GM12874 (cell line): ENCODE measurements at regions not wholly inside any gene's neighbourhood (a gene's known extent, or its start where the extent isn't known, plus 50 kb on each side); places are given as distances from the start of the nearest gene placed in this dataset.

Experiments used
- TF ChIP-seq, protein P1 (sequence below): IDR thresholded peaks from 2 replicates; pipeline ENCODE4 v1.5.1; 2011; ENCODE audit warnings: low read depth, mild to moderate bottlenecking, control low read depth, low read length, moderate library complexity; ENCODE audit not compliant: insufficient read depth

DNA sequence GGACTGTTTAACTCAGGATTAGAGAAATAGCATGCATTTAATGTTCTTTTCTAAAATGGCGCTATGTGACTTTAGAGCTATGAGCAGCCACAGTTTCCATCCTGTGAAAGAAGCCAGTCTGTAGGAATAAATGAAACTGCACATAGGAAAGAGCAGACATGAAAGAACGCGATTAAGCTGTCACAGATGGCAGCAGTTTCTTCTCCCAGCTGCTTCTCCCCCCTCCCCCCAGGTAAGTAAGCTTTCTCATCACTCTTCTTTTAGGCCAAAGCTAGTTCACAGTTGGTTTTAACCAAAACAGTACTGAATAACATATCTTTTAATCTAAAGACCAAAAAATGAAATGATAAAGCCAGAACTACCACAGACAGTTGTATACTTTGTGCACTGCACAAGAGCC is 266.4 kb downstream of the KCNA4 start:
- TF ChIP-seq, protein P1, sequence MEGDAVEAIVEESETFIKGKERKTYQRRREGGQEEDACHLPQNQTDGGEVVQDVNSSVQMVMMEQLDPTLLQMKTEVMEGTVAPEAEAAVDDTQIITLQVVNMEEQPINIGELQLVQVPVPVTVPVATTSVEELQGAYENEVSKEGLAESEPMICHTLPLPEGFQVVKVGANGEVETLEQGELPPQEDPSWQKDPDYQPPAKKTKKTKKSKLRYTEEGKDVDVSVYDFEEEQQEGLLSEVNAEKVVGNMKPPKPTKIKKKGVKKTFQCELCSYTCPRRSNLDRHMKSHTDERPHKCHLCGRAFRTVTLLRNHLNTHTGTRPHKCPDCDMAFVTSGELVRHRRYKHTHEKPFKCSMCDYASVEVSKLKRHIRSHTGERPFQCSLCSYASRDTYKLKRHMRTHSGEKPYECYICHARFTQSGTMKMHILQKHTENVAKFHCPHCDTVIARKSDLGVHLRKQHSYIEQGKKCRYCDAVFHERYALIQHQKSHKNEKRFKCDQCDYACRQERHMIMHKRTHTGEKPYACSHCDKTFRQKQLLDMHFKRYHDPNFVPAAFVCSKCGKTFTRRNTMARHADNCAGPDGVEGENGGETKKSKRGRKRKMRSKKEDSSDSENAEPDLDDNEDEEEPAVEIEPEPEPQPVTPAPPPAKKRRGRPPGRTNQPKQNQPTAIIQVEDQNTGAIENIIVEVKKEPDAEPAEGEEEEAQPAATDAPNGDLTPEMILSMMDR, result no peak

DNA sequence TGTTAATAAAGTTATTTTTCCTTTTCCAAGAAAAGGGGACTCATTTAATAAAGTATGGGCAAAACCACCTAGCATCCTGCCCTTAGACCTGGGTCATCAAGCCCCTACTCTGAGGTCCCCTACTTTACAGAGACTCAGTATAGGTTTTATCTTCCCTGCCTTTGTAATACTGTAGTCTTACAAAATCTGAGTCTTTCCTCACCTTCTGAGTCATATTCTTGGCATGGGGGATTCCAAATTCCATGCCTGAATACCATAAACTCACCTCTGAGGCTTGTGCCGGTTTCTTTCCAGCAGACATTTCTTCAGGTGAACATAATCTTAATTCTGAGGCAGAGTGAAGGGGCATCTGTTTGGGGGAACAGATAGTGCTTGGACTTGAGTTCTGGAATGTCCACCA is 282.5 kb downstream of the KCNA4 start:
- TF ChIP-seq, protein P1, result no peak

DNA sequence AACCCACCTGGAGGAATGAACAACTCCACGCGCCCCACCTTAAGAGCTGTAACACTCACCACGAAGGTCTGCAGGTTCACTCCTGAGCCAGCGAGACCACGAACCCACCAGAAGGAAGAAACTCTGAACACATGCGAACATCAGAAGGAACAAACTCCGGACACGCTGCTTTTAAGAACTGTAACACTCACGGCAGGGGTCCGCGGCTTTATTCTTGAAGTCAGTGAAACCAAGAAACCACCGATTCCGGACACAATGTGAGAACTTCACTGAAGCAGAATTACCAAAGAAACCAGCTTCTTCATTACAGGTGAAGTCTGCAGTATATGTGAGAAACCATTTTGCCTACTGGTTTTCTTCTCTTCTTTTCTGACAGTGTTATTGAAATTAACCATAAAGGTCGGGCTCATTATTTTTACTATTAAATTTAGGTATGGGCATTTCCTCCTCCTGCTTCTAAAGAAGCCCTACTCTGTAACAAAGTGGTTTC is 303.0 kb downstream of the KCNA4 start:
- TF ChIP-seq, protein P1, result no peak

DNA sequence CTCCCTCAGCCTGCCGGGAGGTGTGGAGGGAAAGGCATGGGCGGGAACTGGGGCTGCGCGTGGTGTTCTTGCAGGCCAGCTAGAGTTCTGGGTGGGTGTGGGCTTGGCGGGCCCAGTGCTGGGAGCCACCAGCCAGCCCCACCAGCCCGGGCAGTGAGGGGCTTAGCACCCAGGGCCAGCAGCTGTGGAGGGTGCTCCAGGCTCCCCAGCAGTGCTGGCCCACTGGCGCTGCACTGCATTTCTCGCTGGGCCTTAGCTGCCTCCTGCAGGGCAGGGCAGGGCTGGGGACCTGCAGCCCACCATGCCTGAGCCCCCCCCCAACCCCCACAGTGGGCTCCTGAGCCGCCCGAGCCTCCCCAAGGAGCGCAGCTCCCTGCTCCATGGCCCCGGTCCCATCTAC is 304.2 kb downstream of the KCNA4 start:
- TF ChIP-seq, protein P1, result no peak

DNA sequence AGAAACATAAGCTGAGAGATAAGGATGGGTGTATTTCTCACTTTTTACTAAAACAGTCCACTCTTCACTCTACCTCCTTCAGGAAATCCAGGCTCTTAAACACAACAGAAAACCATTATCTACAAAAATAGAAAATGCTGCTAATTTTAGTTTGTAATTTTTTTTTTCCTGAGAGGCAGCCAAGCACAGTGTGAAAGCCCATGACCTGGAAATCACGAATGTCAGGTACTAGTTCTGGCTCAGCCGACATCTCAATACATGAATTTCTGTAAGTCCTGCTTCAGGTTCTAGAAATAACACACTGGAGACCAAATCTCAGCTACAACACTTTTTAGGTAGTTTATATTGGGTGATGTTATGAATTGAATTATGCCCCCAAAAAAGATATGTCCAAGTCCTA is 308.9 kb downstream of the KCNA4 start:
- TF ChIP-seq, protein P1, result no peak

DNA sequence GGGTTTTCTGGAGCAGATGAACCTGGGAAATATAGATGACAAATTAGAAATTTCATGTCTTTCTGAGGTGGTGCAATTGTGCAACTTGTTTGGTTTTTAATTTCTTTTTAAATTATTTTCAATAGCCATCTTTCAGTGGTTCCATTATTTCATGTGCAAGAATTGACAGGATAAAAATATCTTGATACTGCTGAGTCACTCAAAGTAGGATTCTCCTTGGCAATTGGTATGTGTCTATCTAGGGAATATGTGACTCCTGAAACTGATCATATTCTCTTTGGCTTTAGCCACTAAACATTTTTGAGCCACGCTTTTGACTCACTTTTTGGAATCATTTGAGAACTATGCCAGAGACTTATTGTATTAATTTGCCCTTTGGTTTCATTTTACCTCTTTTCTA is 331.5 kb downstream of the KCNA4 start:
- TF ChIP-seq, protein P1, result no peak

DNA sequence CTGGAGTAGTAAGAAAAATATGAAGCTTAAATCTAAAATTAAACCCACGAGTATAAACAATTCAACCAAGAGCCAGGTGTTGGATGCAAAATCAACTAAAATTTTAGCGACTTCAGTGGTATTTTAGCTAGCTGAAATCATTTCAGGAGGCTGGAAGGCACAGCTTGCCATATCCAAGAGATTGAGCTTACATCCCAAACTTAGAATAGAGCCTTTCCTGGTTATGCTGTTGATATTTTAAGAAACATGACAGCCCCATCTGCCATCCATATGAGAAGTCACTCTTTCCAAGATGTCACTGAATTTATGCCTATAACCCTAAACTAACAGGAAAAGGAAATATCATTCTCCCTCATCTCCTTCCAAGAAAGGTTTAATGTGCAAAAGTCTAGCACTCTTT is 334.0 kb downstream of the KCNA4 start:
- TF ChIP-seq, protein P1, result no peak

DNA sequence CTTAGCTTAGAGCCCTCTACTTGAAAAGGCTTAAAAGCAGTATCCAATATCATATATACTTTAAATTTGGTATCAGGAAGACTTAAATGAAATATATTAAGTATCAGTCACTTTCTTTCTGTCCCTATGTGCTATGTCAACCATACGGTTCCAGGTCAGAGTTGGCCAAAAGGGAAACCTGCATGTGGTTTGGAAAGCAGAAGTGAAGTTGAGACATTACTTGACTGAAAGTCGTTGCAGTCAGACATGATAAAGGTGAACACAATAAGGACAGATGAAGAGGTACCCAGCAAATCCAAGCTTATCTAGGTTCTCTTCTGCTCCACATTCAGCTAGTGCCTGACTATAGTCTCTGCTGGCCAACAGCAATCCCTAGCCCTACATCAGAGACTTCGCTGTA is 336.8 kb downstream of the KCNA4 start:
- TF ChIP-seq, protein P1, result no peak
